ENCODE measurements at regions not wholly inside any gene's neighbourhood (a gene's known extent, or its start where the extent isn't known, plus 50 kb on each side); places are given as distances from the start of the nearest gene placed in this dataset.

GRCh38 chr10:114881417-114881816, 56.6 kb upstream of the TRUB1 start:
- Histone ChIP-seq H3K4me2 (0 out of 22 replicates have a peak overlapping the region, but pooled peaks of 1 of the 11 experiments have one; percentile 11), H3K27ac (no peak overlapping the region), H3K4me3 (no peak overlapping the region), H3K27me3 (no peaks in the 10 kb centered on the region), H3K4me1 (peaks cover 0 to 7% (median 2%) of the 10 kb centered on the region in 10 experiments; a peak in 2 of 20 replicates), H3K9ac (no peak overlapping the region), H4K20me1 (no peaks in the 10 kb centered on the region), H3K9me3 (replicated peaks in 1 of 11) (no peaks in the 10 kb centered on the region), H3K36me3 (no peaks in the 10 kb centered on the region)
- TF ChIP-seq Cebpa-rat (IDR thresholded peaks at IDR 0.05): no peak

DNA sequence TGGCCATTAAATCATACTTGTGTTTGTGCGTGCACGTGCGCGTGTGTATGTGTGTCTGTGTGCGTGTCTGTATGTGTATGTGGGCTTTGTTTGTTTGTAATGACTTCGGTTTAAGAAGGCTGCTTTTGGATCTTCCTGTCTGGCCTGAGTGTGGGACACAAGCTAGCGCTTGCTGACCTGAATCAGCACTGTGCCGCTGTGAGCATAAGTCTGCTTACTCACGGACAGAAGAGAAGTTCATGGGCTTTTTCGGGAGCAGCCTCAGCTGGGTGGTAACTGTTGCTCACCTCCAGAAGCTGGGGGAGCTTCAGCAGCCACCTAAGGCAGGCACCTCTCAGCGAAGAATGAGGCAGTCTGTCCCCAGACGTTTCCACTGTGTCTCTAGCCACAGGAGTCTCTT, 56.1 kb upstream of the TRUB1 start:
- H3K4me2 ChIP-seq: peak overlapping the region in 2 of 11 experiments; percentile 7 to 11; a peak in 1 of 22 replicates
- H3K9me3 ChIP-seq (replicated peaks in 1 of 11): no peaks in the 10 kb centered on the region
- no peak overlapping the region for H3K9ac ChIP-seq
- H3K4me1 ChIP-seq: peaks cover 0 to 7% (median 0%) of the 10 kb centered on the region in 10 experiments; a peak in 2 of 20 replicates
- no peak for TF ChIP-seq Cebpa-rat (IDR thresholded peaks at IDR 0.05)
- H3K27me3 ChIP-seq: no peaks in the 10 kb centered on the region
- H4K20me1 ChIP-seq: no peaks in the 10 kb centered on the region
- H3K27ac ChIP-seq: no peak overlapping the region
- H3K4me3 ChIP-seq: no peak overlapping the region
- no peaks in the 10 kb centered on the region for H3K36me3 ChIP-seq

DNA sequence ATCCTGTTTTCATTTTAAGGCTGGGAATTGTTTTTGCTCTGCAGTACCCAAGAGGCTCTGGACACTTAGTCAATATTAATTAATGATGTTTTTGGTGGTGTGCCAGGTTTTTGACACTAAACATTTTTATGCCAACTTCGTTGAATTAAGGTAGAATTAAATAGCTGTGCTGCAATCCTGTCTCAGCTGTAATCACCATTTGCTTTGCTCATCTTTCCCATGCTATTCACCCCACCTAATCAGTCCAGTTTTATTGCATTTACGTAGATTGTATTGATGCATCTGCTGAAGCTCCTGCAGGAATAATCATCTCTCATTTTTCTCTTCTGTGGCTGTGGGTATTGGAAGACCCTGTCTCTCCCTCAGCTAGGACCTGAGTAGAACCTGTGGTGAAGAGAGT, 52.6 kb upstream of the TRUB1 start:
- Histone ChIP-seq H4K20me1 (no peaks in the 10 kb centered on the region), H3K4me2 (no peak overlapping the region), H3K4me3 (no peak overlapping the region), H3K36me3 (no peaks in the 10 kb centered on the region), H3K27ac (no peak overlapping the region), H3K27me3 (no peaks in the 10 kb centered on the region), H3K9ac (no peak overlapping the region), H3K9me3 (replicated peaks in 1 of 11) (no peaks in the 10 kb centered on the region), H3K4me1 (peaks cover 0 to 7% (median 0%) of the 10 kb centered on the region in 10 experiments; a peak in 1 of 20 replicates)
- TF ChIP-seq Cebpa-rat (IDR thresholded peaks at IDR 0.05): no peak
